HG02610 (cell line): ENCODE measurements at regions not wholly inside any gene's neighbourhood (a gene's known extent, or its start where the extent isn't known, plus 50 kb on each side); places are given as distances from the start of the nearest gene placed in this dataset.

Source experiments
- ATAC-seq: cut with Tn5 transposase; IDR thresholded peaks from one replicate; pipeline ENCODE4 v1.9.1; 2021; ENCODE audit warnings: mild to moderate bottlenecking, moderate library complexity; ENCODE audit not compliant: unreplicated experiment

DNA sequence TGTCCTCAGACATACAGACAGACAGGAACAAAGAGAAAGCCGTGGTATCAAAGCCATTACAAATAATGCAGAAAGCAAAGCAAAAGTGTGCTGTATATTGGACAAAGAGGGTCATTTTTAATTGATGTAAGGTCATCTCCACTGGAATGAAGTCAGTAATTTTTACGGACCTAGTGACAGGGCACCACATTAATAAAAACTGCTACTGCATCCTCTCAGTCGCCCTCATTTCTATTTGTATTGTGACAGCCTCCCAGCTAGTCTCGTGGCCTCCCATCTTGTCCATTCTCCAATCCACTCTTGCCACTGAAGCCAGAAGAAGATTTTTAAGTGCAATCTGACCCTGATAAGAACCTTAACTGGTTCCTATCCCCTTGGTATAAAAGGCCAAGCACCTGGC is 132.4 kb downstream of the NUAK1 start:
- ATAC-seq = no peak

DNA sequence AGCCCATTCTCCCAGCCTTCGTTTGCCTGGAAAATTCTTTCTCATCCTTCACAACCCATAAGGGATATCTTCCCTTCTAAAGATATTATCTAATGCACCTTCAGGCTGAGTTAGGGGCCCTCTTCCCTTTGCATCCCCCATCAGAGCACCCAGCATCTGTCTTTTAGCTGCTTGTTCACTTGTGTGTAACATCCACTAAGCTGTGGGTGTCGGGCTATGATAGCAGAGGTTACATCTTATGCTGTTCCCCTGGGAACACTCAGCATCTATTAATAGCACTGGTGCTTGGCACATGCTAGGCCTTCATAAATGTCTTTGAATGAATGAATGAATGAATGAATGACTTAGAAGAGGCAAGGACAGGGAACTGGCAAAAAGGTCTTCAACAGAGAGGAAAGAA is 131.8 kb downstream of the NUAK1 start:
- no peak for ATAC-seq

GRCh38 chr12:106010741-106011140 is 128.0 kb downstream of the NUAK1 start:
- no peak for ATAC-seq
